SU-DHL-6 (cell line): ENCODE measurements at regions not wholly inside any gene's neighbourhood (a gene's known extent, or its start where the extent isn't known, plus 50 kb on each side); places are given as distances from the start of the nearest gene placed in this dataset.

Source experiments
- H2AFZ ChIP-seq: fragments of 200-600 bp; sonication (generic); 2 replicates; pipeline ENCODE4 v1.6.1; 2014; ENCODE audit warnings: low read depth, mild to moderate bottlenecking, moderate library complexity, mixed read lengths, antibody characterized with exemption, low read length; ENCODE audit not compliant: severe bottlenecking
- H3F3A ChIP-seq: fragments of 200-600 bp; shearing (Covaris generic); 2 replicates; pipeline ENCODE4 v1.6.0; 2016; ENCODE audit warnings: antibody characterized with exemption, mild to moderate bottlenecking; ENCODE audit not compliant: insufficient read depth
- H3K27ac ChIP-seq: fragments of 200-600 bp; sonication (generic); 2 replicates; pipeline ENCODE4 v1.5.1; 2016; ENCODE audit warnings: low read depth, mild to moderate bottlenecking, low read length, moderate library complexity, mixed read lengths
- H3K27me3 ChIP-seq: fragments of 200-600 bp; sonication (generic), shearing (Covaris generic); 2 replicates; pipeline ENCODE4 v1.6.0; 2014; ENCODE audit warnings: mild to moderate bottlenecking, low read length
- H3K36me3 ChIP-seq: fragments of 200-600 bp; sonication (generic); 2 replicates; pipeline ENCODE4 v1.6.1; 2014; ENCODE audit warnings: mild to moderate bottlenecking, low read length, mixed read lengths
- H3K4me2 ChIP-seq: fragments of 300-600, 200-600 bp; shearing (Covaris generic), sonication (generic); 2 replicates; pipeline ENCODE4 v1.6.0; 2014; ENCODE audit warnings: low read length, low read depth, mild to moderate bottlenecking; ENCODE audit not compliant: poor library complexity, severe bottlenecking
- H3K4me3 ChIP-seq: fragments of 200-600 bp; sonication (generic); 2 replicates; pipeline ENCODE4 v1.5.1; 2014; ENCODE audit warnings: antibody characterized with exemption, low read length, mild to moderate bottlenecking, mixed read lengths; ENCODE audit not compliant: insufficient read depth, poor library complexity, severe bottlenecking
- H3K79me2 ChIP-seq: fragments of 200-600 bp; sonication (generic); 2 replicates; pipeline ENCODE4 v1.6.1; 2014; ENCODE audit warnings: mild to moderate bottlenecking, low read length, moderate library complexity; ENCODE audit not compliant: insufficient read depth
- H3K9ac ChIP-seq: fragments of 200-600 bp; sonication (generic); 2 replicates; pipeline ENCODE4 v1.7.0; 2014; ENCODE audit warnings: mild to moderate bottlenecking, low read length
- H3K9me2 ChIP-seq: fragments of 200-600 bp; sonication (generic); replicated peaks from 2 replicates; pipeline ENCODE4 v1.6.1; 2014; ENCODE audit warnings: low read length; ENCODE audit not compliant: insufficient read depth
- H3K9me3 ChIP-seq: fragments of 200-600 bp; sonication (generic); 2 replicates; pipeline ENCODE4 v1.6.1; 2014; ENCODE audit warnings: low read length, mixed read lengths; ENCODE audit not compliant: insufficient read depth
- H4K20me1 ChIP-seq: fragments of 200-600 bp; sonication (generic); 2 replicates; pipeline ENCODE4 v1.6.1; 2014; ENCODE audit warnings: low read depth, mild to moderate bottlenecking, antibody characterized with exemption, low read length, moderate library complexity, mixed read lengths
- EZH2phosphoT487 ChIP-seq: fragments of 200-600 bp; sonication (generic), shearing (Covaris generic); conservative IDR thresholded peaks from 2 replicates; pipeline ENCODE4 v1.6.1; 2018; ENCODE audit warnings: mild to moderate bottlenecking, antibody characterized with exemption, low read length, moderate library complexity, mixed read lengths
- TF ChIP-seq, protein P1 (sequence below): fragments of 200-600 bp; sonication (generic); IDR thresholded peaks from one replicate; pipeline ENCODE4 v1.5.1; 2017; ENCODE audit warnings: antibody characterized with exemption, mild to moderate bottlenecking, low read length, moderate library complexity; ENCODE audit not compliant: insufficient read depth, poor library complexity, severe bottlenecking

DNA sequence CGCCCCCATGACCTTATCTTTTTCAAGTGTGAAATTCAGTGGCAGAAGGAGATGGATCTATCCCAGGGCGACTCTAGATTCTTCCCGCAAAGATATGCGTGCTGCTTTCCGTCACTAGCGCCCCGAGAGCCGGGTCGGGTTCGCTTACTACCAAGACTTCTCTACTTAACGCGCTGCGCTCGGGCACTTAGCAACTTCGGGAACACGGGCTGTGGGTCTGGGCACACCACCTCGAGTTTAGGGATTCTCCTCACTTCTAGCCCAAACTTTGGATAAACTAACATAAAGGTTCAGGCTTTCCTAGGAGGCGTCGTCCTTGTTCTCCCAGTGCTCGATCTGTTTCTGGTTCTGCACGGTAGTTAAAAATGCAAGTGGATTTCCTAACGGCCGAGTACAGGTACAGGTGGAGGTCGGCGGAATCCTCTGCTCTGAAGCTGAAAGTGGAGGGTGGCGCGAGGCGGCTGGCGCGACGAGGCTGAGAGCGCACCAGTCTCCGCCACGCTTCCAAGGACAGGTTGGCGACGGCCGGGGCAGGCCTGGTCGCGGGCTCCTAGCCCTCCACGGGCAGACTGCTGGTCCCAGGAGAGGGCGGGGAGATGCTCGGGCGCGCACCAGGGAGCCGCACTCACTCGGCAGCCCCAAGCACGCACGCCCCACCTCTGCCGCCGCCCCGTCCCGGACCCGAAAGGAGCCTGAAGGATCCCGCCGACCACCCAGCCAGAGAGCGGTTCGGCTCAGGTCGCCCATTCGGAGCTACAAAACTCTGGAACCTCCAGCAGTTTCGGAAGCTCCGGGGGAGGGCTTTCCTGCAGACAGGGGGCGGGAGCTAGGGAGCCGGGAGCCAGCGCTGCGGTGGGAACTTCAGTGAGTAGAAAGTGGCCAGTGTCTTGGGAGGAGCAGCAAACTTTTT is 100.8 kb upstream of the TENM3 start:
- H3K9me3 ChIP-seq: no peaks in the 10 kb centered on the region
- TF ChIP-seq, protein P1, sequence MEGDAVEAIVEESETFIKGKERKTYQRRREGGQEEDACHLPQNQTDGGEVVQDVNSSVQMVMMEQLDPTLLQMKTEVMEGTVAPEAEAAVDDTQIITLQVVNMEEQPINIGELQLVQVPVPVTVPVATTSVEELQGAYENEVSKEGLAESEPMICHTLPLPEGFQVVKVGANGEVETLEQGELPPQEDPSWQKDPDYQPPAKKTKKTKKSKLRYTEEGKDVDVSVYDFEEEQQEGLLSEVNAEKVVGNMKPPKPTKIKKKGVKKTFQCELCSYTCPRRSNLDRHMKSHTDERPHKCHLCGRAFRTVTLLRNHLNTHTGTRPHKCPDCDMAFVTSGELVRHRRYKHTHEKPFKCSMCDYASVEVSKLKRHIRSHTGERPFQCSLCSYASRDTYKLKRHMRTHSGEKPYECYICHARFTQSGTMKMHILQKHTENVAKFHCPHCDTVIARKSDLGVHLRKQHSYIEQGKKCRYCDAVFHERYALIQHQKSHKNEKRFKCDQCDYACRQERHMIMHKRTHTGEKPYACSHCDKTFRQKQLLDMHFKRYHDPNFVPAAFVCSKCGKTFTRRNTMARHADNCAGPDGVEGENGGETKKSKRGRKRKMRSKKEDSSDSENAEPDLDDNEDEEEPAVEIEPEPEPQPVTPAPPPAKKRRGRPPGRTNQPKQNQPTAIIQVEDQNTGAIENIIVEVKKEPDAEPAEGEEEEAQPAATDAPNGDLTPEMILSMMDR: no peak
- TF ChIP-seq EZH2phosphoT487: no peak
- H3K27me3 ChIP-seq: no peaks in the 10 kb centered on the region
- H3K79me2 ChIP-seq: no peaks in the 10 kb centered on the region
- H4K20me1 ChIP-seq: no peaks in the 10 kb centered on the region
- no peak overlapping the region for H3K4me2 ChIP-seq
- no peaks in the 10 kb centered on the region for H3K36me3 ChIP-seq
- no peak overlapping the region for H3K9ac ChIP-seq
- H3K4me3 ChIP-seq: no peak overlapping the region
- no peaks in the 10 kb centered on the region for H3F3A ChIP-seq
- H3K27ac ChIP-seq: no peak overlapping the region
- no peak overlapping the region for H2AFZ ChIP-seq
- H3K9me2 ChIP-seq: no peaks in the 10 kb centered on the region

DNA sequence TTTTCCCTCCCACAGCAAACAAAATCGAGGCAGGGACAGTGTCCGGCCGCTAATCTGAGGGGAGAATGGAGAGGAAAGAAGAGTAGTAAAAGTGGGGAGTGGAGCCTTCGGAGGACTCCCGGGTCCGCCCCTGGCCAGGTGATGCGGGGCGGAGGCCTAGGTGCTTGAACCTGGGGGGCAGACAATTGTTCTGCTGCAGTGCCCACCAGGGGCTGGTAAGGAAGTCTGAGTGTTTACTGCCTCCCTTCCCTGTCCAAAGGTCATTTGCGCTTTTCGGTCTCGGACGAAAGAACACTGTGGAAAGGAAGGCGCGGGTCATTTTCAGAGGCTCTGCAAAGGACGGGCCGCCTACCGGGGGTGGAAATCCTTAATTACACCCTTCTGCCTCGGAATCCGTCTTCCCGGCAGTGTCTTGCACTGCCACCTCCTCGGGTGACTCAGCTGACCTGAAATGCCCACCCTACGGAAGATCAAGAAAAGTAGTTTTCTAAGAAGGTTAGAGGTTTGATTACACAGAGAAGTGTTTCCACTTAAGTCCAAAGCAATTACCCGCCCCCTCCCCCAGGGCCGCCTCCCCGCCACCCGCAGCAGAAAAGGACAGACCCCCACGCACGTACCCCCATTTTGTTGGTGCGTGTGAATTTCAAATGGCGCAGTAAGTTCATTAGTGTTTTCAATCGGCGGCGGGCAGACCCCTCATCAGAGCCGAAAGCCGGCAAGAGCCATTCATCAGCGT is 99.9 kb upstream of the TENM3 start:
- Histone ChIP-seq H3F3A (no peaks in the 10 kb centered on the region), H4K20me1 (no peaks in the 10 kb centered on the region), H3K4me3 (no peak overlapping the region), H3K9me2 (no peaks in the 10 kb centered on the region), H3K9ac (no peak overlapping the region), H3K36me3 (no peaks in the 10 kb centered on the region), H2AFZ (no peak overlapping the region), H3K27me3 (no peaks in the 10 kb centered on the region), H3K9me3 (no peaks in the 10 kb centered on the region), H3K4me2 (no peak overlapping the region), H3K27ac (no peak overlapping the region), H3K79me2 (no peaks in the 10 kb centered on the region)
- no peak for TF ChIP-seq EZH2phosphoT487
- TF ChIP-seq, protein P1: no peak

- Histone ChIP-seq H3K9ac (no peak overlapping the region), H3K9me2 (no peaks in the 10 kb centered on the region), H3K4me2 (no peak overlapping the region), H3K27me3 (no peaks in the 10 kb centered on the region), H4K20me1 (no peaks in the 10 kb centered on the region), H3K36me3 (no peaks in the 10 kb centered on the region), H3K79me2 (no peaks in the 10 kb centered on the region), H2AFZ (no peak overlapping the region), H3K9me3 (no peaks in the 10 kb centered on the region), H3F3A (no peaks in the 10 kb centered on the region), H3K27ac (no peak overlapping the region), H3K4me3 (no peak overlapping the region)
- TF ChIP-seq, protein P1: no peak
These were observed 99.2 kb upstream of the TENM3 start for GRCh38 chr4:182143822-182144625.
